Liver (tissue), 3 donors: ENCODE measurements at regions not wholly inside any gene's neighbourhood (a gene's known extent, or its start where the extent isn't known, plus 50 kb on each side); places are given as distances from the start of the nearest gene placed in this dataset.

ENCODE experiments used
- GABPA ChIP-seq, 2 donors: IDR thresholded peaks in 1 of 2; conservative IDR thresholded peaks in 1 of 2; 2 replicates each; pipeline ENCODE4 v1.6.1; 2016; ENCODE audit warnings: antibody characterized with exemption in 2 of 2, mild to moderate bottlenecking in 1 of 2, moderate library complexity in 1 of 2
- RAD21 ChIP-seq, 2 donors: IDR thresholded peaks; 2 replicates each; pipeline ENCODE4 v1.6.1; 2016; ENCODE audit warnings: antibody characterized with exemption in 2 of 2, mild to moderate bottlenecking in 2 of 2
- SP1 ChIP-seq: IDR thresholded peaks from 2 replicates; pipeline ENCODE4 v1.6.1; 2018; ENCODE audit warnings: antibody characterized with exemption, mild to moderate bottlenecking
- TAF1 ChIP-seq: conservative IDR thresholded peaks from 2 replicates; pipeline ENCODE4 v1.6.1; 2016; ENCODE audit warnings: antibody characterized with exemption, mild to moderate bottlenecking
- YY1 ChIP-seq: IDR thresholded peaks from 2 replicates; pipeline ENCODE4 v1.6.1; 2016; ENCODE audit warnings: antibody characterized with exemption, mild to moderate bottlenecking
- TF ChIP-seq, protein P1 (sequence below): IDR thresholded peaks from 2 replicates; pipeline ENCODE4 v1.6.1; 2016; ENCODE audit warnings: antibody characterized with exemption
- TF ChIP-seq, protein P2 (sequence below): fragments of 150-350 bp; IDR thresholded peaks from 2 replicates; pipeline ENCODE4 v1.5.1; 2017; ENCODE audit warnings: improper control_type of control experiment, low read depth, low read length; ENCODE audit not compliant: missing input control
- TF ChIP-seq, protein P3 (sequence below): IDR thresholded peaks from 2 replicates; pipeline ENCODE4 v1.6.1; 2016; ENCODE audit warnings: antibody characterized with exemption
- TF ChIP-seq, protein P4 (sequence below): IDR thresholded peaks from 2 replicates; pipeline ENCODE4 v1.6.1; 2016; ENCODE audit warnings: antibody characterized with exemption
- donor health status: healthy.
- donor health status: healthy.

DNA sequence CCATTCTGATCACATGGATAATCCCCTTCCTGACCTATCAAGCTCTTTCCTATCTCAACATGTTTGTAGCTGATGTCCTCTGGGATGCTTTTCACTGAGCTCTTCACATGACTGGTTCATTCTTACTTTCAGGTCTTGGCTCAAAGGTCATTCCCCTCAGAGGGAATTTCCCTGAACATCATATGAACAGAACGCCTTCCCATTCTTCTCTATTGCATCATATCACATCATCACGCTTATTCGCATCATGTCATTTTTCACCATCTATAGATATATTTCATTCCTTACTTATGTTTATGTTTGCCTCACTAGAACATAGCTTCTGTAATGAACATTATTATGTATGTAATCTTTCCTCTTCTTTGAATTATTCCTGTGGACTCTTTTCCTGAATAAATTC, 178.9 kb upstream of the APCDD1 start:
- TF ChIP-seq, protein P1, sequence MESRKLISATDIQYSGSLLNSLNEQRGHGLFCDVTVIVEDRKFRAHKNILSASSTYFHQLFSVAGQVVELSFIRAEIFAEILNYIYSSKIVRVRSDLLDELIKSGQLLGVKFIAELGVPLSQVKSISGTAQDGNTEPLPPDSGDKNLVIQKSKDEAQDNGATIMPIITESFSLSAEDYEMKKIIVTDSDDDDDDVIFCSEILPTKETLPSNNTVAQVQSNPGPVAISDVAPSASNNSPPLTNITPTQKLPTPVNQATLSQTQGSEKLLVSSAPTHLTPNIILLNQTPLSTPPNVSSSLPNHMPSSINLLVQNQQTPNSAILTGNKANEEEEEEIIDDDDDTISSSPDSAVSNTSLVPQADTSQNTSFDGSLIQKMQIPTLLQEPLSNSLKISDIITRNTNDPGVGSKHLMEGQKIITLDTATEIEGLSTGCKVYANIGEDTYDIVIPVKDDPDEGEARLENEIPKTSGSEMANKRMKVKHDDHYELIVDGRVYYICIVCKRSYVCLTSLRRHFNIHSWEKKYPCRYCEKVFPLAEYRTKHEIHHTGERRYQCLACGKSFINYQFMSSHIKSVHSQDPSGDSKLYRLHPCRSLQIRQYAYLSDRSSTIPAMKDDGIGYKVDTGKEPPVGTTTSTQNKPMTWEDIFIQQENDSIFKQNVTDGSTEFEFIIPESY = no peak
- TF ChIP-seq, protein P2, sequence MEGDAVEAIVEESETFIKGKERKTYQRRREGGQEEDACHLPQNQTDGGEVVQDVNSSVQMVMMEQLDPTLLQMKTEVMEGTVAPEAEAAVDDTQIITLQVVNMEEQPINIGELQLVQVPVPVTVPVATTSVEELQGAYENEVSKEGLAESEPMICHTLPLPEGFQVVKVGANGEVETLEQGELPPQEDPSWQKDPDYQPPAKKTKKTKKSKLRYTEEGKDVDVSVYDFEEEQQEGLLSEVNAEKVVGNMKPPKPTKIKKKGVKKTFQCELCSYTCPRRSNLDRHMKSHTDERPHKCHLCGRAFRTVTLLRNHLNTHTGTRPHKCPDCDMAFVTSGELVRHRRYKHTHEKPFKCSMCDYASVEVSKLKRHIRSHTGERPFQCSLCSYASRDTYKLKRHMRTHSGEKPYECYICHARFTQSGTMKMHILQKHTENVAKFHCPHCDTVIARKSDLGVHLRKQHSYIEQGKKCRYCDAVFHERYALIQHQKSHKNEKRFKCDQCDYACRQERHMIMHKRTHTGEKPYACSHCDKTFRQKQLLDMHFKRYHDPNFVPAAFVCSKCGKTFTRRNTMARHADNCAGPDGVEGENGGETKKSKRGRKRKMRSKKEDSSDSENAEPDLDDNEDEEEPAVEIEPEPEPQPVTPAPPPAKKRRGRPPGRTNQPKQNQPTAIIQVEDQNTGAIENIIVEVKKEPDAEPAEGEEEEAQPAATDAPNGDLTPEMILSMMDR = no peak
- TF ChIP-seq, protein P3, sequence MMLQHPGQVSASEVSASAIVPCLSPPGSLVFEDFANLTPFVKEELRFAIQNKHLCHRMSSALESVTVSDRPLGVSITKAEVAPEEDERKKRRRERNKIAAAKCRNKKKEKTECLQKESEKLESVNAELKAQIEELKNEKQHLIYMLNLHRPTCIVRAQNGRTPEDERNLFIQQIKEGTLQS = no peak
- TF ChIP-seq SP1 (no peak), GABPA (IDR thresholded peaks at IDR 0.05 in 1 of 2, conservative IDR thresholded peaks at IDR 0.05 in 1 of 2) (no peak), TAF1 (no peak), RAD21 (IDR thresholded peaks at IDR 0.05) (no peak), YY1 (no peak)
- TF ChIP-seq, protein P4, sequence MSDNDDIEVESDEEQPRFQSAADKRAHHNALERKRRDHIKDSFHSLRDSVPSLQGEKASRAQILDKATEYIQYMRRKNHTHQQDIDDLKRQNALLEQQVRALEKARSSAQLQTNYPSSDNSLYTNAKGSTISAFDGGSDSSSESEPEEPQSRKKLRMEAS = no peak
